ENCODE measurements at regions not wholly inside any gene's neighbourhood (a gene's known extent, or its start where the extent isn't known, plus 50 kb on each side); places are given as distances from the start of the nearest gene placed in this dataset.
A peak's percentile ranks its signal among the peaks of the same experiment; 100 is the strongest.

DNA sequence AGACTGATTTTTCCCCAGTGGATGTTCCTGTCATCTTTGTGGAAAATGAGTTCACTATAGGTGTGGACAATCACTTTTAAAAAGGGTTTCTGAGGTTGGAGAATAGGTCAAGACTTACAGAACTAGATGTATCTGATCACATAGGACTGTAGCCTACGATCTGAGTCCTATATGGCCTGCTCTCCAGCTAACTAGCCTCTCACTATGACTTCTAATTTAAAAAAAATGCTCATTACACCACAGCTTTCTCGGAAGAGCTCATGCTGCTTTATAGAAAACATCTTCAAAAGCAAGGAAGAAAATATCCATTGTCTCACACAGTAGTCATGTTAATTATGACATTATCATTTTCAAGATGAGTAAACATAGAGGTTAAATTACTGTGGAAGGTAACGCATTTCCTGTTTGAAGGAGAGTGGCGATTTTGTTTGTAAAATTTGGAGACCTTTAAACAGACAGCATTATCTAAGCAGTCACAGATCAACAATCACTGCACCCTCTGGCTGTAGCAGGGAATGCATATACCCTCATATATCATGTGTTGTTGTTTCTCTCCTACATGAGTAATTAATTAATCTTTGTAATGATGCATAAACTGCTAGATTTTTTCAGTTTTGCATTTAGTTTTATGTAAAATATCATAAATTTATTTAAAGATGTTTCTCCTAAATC is 573.7 kb downstream of the GABRG2 start:
- Histone ChIP-seq H3K4me2 (ENCODE audit: low read length) (no peak overlapping the region), H3K27me3 (ENCODE audit: insufficient read depth, low read depth, low read length) (no peaks in the 10 kb centered on the region), H3F3A (ENCODE audit: insufficient read depth, low read length, poor library complexity, severe bottlenecking) (no peaks in the 10 kb centered on the region), H2AFZ (ENCODE audit: low read depth, low read length) (no peak overlapping the region), H3K36me3 (ENCODE audit: insufficient read depth, low read length) (no peaks in the 10 kb centered on the region), H3K9me2 (ENCODE audit: insufficient read depth, low read length) (no peaks in the 10 kb centered on the region), H3K9me3 (ENCODE audit: low read length) (no peaks in the 10 kb centered on the region), H3K79me2 (replicated peaks; ENCODE audit: insufficient read depth, low read length) (no peaks in the 10 kb centered on the region), H3K9ac (ENCODE audit: low read length) (no peak overlapping the region), H4K20me1 (ENCODE audit: insufficient read depth) (no peaks in the 10 kb centered on the region), H3K27ac (ENCODE audit: low read length) (no peak overlapping the region), H3K4me3 (ENCODE audit: low read length) (no peak overlapping the region)
- TF ChIP-seq POLR2AphosphoS5 (IDR thresholded peaks at IDR 0.05) (no peak), EZH2 (IDR thresholded peaks at IDR 0.05; ENCODE audit: borderline replicate concordance, insufficient read depth, low read length, poor library complexity, severe bottlenecking) (no peak), RAD21 (conservative IDR thresholded peaks at IDR 0.05) (no peak), TAF1 (IDR thresholded peaks at IDR 0.05; ENCODE audit: low read depth) (no peak), EP300 (conservative IDR thresholded peaks at IDR 0.05; ENCODE audit: poor library complexity, severe bottlenecking) (no peak), CTCF (IDR thresholded peaks at IDR 0.05; ENCODE audit: poor library complexity, severe bottlenecking) (no peak), SMC3 (conservative IDR thresholded peaks at IDR 0.05; ENCODE audit: poor library complexity) (no peak), REST (IDR thresholded peaks at IDR 0.05; ENCODE audit: borderline replicate concordance) (no peak), MXI1 (conservative IDR thresholded peaks at IDR 0.05; ENCODE audit: poor library complexity, severe bottlenecking) (no peak)

- Histone ChIP-seq H4K20me1 (ENCODE audit: insufficient read depth) (no peaks in the 10 kb centered on the region), H3K4me3 (ENCODE audit: low read length) (no peak overlapping the region), H3F3A (ENCODE audit: insufficient read depth, low read length, poor library complexity, severe bottlenecking) (no peaks in the 10 kb centered on the region), H3K36me3 (ENCODE audit: insufficient read depth, low read length) (no peaks in the 10 kb centered on the region), H3K9me3 (ENCODE audit: low read length) (no peaks in the 10 kb centered on the region), H3K27me3 (ENCODE audit: insufficient read depth, low read depth, low read length) (no peaks in the 10 kb centered on the region), H2AFZ (ENCODE audit: low read depth, low read length) (peak overlapping the region; percentile 5), H3K9me2 (ENCODE audit: insufficient read depth, low read length) (no peaks in the 10 kb centered on the region), H3K9ac (ENCODE audit: low read length) (no peak overlapping the region), H3K79me2 (replicated peaks; ENCODE audit: insufficient read depth, low read length) (no peaks in the 10 kb centered on the region), H3K4me2 (ENCODE audit: low read length) (no peak overlapping the region), H3K27ac (ENCODE audit: low read length) (no peak overlapping the region)
- TF ChIP-seq TAF1 (IDR thresholded peaks at IDR 0.05; ENCODE audit: low read depth) (no peak), REST (IDR thresholded peaks at IDR 0.05; ENCODE audit: borderline replicate concordance) (no peak), SMC3 (conservative IDR thresholded peaks at IDR 0.05; ENCODE audit: poor library complexity) (no peak), EZH2 (IDR thresholded peaks at IDR 0.05; ENCODE audit: borderline replicate concordance, insufficient read depth, low read length, poor library complexity, severe bottlenecking) (no peak), MXI1 (conservative IDR thresholded peaks at IDR 0.05; ENCODE audit: poor library complexity, severe bottlenecking) (no peak), CTCF (IDR thresholded peaks at IDR 0.05; ENCODE audit: poor library complexity, severe bottlenecking) (no peak), EP300 (conservative IDR thresholded peaks at IDR 0.05; ENCODE audit: poor library complexity, severe bottlenecking) (no peak), RAD21 (conservative IDR thresholded peaks at IDR 0.05) (no peak), POLR2AphosphoS5 (IDR thresholded peaks at IDR 0.05) (no peak)
These were observed 587.3 kb downstream of the GABRG2 start for GRCh38 chr5:162654661-162655405.

All from neural cell (in vitro differentiated cells).